A673 (cell line): ENCODE measurements at regions not wholly inside any gene's neighbourhood (a gene's known extent, or its start where the extent isn't known, plus 50 kb on each side); places are given as distances from the start of the nearest gene placed in this dataset.

Experiments used
- EZH2 ChIP-seq: fragments of 200-600 bp; sonication (generic); IDR thresholded peaks from 2 replicates; pipeline ENCODE4 v1.6.1; 2017; ENCODE audit warnings: borderline replicate concordance, low read depth, mild to moderate bottlenecking, mixed read lengths, antibody characterized with exemption, low read length; ENCODE audit not compliant: poor library complexity, severe bottlenecking
- TF ChIP-seq, protein P1 (sequence below): fragments of 300-800, 200-600 bp; sonication (generic); conservative IDR thresholded peaks from 2 replicates; pipeline ENCODE4 v1.5.1; 2017; ENCODE audit warnings: low read depth, mild to moderate bottlenecking, antibody characterized with exemption, low read length, moderate library complexity, mixed read lengths

DNA sequence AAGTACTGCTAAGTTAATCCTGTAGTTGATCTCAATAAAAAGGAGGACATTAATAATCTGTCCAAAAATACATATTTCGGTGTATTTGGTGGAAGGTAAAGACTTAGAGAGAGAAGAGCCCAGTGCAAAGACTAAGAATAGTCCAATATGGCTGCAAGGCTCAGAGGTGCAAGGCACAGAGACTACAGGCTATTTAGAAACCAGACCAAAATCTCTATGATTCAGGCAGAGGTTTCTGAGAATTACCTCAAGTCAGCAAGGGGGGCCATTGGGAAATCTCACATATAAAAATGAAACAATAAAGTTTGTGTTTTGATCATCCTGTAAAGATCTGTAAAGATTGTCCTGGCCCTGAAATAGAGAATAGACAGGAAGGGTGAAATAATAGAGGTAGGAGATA lies 1173.0 kb downstream of the VRK1 start:
- TF ChIP-seq, protein P1, sequence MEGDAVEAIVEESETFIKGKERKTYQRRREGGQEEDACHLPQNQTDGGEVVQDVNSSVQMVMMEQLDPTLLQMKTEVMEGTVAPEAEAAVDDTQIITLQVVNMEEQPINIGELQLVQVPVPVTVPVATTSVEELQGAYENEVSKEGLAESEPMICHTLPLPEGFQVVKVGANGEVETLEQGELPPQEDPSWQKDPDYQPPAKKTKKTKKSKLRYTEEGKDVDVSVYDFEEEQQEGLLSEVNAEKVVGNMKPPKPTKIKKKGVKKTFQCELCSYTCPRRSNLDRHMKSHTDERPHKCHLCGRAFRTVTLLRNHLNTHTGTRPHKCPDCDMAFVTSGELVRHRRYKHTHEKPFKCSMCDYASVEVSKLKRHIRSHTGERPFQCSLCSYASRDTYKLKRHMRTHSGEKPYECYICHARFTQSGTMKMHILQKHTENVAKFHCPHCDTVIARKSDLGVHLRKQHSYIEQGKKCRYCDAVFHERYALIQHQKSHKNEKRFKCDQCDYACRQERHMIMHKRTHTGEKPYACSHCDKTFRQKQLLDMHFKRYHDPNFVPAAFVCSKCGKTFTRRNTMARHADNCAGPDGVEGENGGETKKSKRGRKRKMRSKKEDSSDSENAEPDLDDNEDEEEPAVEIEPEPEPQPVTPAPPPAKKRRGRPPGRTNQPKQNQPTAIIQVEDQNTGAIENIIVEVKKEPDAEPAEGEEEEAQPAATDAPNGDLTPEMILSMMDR, result no peak
- no peak for TF ChIP-seq EZH2
